OCI-LY1 (cell line): ENCODE measurements at regions not wholly inside any gene's neighbourhood (a gene's known extent, or its start where the extent isn't known, plus 50 kb on each side); places are given as distances from the start of the nearest gene placed in this dataset.
"Not testable (repeated sequence)": the region's sequence is repeated elsewhere in the genome, so short reads cannot be mapped to it uniquely, and the experiment has no call there.

Experiments used
- H2AFZ ChIP-seq: fragments of 200-600 bp; sonication (generic), shearing (Covaris generic); 2 replicates; pipeline ENCODE4 v1.6.0; 2014; ENCODE audit warnings: antibody characterized with exemption, mild to moderate bottlenecking, low read length
- H3F3A ChIP-seq: fragments of 200-600 bp; sonication (generic), shearing (Covaris generic); 2 replicates; pipeline ENCODE4 v1.6.0; 2014; ENCODE audit warnings: mild to moderate bottlenecking, antibody characterized with exemption, low read length, moderate library complexity; ENCODE audit not compliant: insufficient read depth
- H3K27ac ChIP-seq: fragments of 200-600 bp; sonication (generic); 2 replicates; pipeline ENCODE4 v1.5.1; 2014; ENCODE audit warnings: low read length, mixed run types, mild to moderate bottlenecking, low read depth; ENCODE audit not compliant: poor library complexity, severe bottlenecking
- H3K27me3 ChIP-seq: fragments of 200-600 bp; sonication (generic); 2 replicates; pipeline ENCODE4 v1.6.0; 2014; ENCODE audit warnings: antibody characterized with exemption, mild to moderate bottlenecking, low read length, moderate library complexity; ENCODE audit not compliant: insufficient read depth
- H3K36me3 ChIP-seq: fragments of 200-600 bp; sonication (generic); 2 replicates; pipeline ENCODE4 v1.6.1; 2014; ENCODE audit warnings: mild to moderate bottlenecking, antibody characterized with exemption, low read length, moderate library complexity, mixed read lengths; ENCODE audit not compliant: insufficient read depth
- H3K4me1 ChIP-seq: fragments of 200-600 bp; sonication (generic); 2 replicates; pipeline ENCODE4 v1.5.1; 2014; ENCODE audit warnings: mild to moderate bottlenecking, low read length, moderate library complexity; ENCODE audit not compliant: insufficient read depth, severe bottlenecking
- H3K4me2 ChIP-seq: fragments of 200-600 bp; sonication (generic), shearing (Covaris generic); 2 replicates; pipeline ENCODE4 v1.6.1; 2014; ENCODE audit warnings: low read length
- H3K4me3 ChIP-seq: fragments of 200-600 bp; sonication (generic); 2 replicates; pipeline ENCODE4 v1.5.1; 2014; ENCODE audit warnings: low read length, low read depth, mild to moderate bottlenecking, mixed read lengths; ENCODE audit not compliant: poor library complexity, severe bottlenecking
- H3K79me2 ChIP-seq: fragments of 200-600 bp; shearing (Covaris generic); 2 replicates; pipeline ENCODE4 v1.6.1; 2016; ENCODE audit warnings: mixed run types, low read length, mixed read lengths; ENCODE audit not compliant: insufficient read depth
- H3K9ac ChIP-seq: fragments of 200-600 bp; sonication (generic), shearing (Covaris generic); 2 replicates; pipeline ENCODE4 v1.6.1; 2014; ENCODE audit warnings: mild to moderate bottlenecking, low read length, mixed read lengths
- H3K9me2 ChIP-seq: fragments of 200-600 bp; sonication (generic), shearing (Covaris generic); 2 replicates; pipeline ENCODE4 v1.6.1; 2014; ENCODE audit warnings: low read depth, mild to moderate bottlenecking, low read length, mixed read lengths
- H3K9me3 ChIP-seq: fragments of 200-600 bp; shearing (Covaris generic); 2 replicates; pipeline ENCODE4 v1.6.1; 2014; ENCODE audit warnings: low read length, mixed read lengths
- H4K20me1 ChIP-seq: fragments of 200-600 bp; sonication (generic), shearing (Covaris generic); 2 replicates; pipeline ENCODE4 v1.6.0; 2016; ENCODE audit warnings: mild to moderate bottlenecking, low read length; ENCODE audit not compliant: insufficient read depth
- EZH2 ChIP-seq: fragments of 200-600 bp; sonication (generic), shearing (Covaris generic); IDR thresholded peaks from 2 replicates; pipeline ENCODE4 v1.8.0; 2017; ENCODE audit warnings: borderline replicate concordance, mixed run types, mild to moderate bottlenecking, antibody characterized with exemption, low read length, moderate library complexity, mixed read lengths
- TF ChIP-seq, protein P1 (sequence below): fragments of 200-600 bp; sonication (generic), shearing (Covaris generic); IDR thresholded peaks from 2 replicates; pipeline ENCODE4 v1.5.1; 2017; ENCODE audit warnings: mild to moderate bottlenecking, antibody characterized with exemption, low read length, moderate library complexity, mixed read lengths

DNA sequence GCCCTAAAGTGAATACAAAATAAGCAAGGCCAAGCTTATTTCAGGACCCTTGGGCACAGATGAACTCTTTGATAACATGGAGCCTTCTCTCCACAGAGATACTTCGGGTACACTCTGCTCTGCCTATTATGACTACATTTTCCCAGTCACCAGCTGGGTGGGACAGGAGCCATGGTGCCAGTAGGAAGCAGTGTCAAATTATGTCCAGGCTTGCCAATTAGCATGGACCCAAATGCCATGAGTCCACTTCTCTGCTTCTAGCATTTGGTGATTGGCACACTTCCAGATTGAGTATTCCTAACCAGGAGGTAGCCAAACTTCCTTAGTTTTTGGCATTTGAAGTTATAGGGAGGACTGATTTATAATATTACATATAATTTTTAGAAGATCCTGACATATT lies 513.8 kb upstream of the HTR1E start:
- Histone ChIP-seq H3K27me3 (no peaks in the 10 kb centered on the region), H3K4me2 (no peak overlapping the region), H3K4me3 (no peak overlapping the region), H3F3A (no peaks in the 10 kb centered on the region), H3K36me3 (no peaks in the 10 kb centered on the region), H3K4me1 (no peaks in the 10 kb centered on the region), H2AFZ (no peak overlapping the region), H3K9me3 (no peaks in the 10 kb centered on the region), H3K9me2 (no peaks in the 10 kb centered on the region), H3K79me2 (no peaks in the 10 kb centered on the region), H3K27ac (no peak overlapping the region), H4K20me1 (no peaks in the 10 kb centered on the region), H3K9ac (no peak overlapping the region)
- TF ChIP-seq EZH2: no peak
- TF ChIP-seq, protein P1, sequence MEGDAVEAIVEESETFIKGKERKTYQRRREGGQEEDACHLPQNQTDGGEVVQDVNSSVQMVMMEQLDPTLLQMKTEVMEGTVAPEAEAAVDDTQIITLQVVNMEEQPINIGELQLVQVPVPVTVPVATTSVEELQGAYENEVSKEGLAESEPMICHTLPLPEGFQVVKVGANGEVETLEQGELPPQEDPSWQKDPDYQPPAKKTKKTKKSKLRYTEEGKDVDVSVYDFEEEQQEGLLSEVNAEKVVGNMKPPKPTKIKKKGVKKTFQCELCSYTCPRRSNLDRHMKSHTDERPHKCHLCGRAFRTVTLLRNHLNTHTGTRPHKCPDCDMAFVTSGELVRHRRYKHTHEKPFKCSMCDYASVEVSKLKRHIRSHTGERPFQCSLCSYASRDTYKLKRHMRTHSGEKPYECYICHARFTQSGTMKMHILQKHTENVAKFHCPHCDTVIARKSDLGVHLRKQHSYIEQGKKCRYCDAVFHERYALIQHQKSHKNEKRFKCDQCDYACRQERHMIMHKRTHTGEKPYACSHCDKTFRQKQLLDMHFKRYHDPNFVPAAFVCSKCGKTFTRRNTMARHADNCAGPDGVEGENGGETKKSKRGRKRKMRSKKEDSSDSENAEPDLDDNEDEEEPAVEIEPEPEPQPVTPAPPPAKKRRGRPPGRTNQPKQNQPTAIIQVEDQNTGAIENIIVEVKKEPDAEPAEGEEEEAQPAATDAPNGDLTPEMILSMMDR: no peak

DNA sequence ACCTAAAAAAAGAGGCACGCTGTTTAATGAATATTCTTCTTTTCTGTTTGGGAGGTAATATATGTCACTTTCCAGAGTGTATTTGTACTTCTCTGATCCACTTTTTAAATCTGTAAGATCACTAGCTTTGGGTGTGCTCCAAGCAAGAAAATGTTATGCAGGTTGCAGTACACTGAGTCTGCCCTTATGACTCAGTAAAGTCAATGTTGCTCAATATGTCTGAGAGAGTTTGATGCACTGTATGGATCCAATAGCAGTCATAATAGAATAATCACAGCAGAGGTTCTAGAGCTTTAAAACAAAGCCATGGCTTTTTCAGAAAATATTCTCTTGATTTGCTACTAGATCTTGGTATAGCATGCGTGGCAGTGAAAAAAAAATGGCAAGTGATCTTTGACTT lies 525.3 kb upstream of the HTR1E start:
- Histone ChIP-seq H3K9ac (no peak overlapping the region), H3K4me1 (no peaks in the 10 kb centered on the region), H3K27me3 (no peaks in the 10 kb centered on the region), H3K4me2 (no peak overlapping the region), H3F3A (no peaks in the 10 kb centered on the region), H3K79me2 (no peaks in the 10 kb centered on the region), H3K36me3 (no peaks in the 10 kb centered on the region), H3K9me2 (no peaks in the 10 kb centered on the region), H3K4me3 (no peak overlapping the region), H3K27ac (no peak overlapping the region), H4K20me1 (no peaks in the 10 kb centered on the region), H3K9me3 (no peaks in the 10 kb centered on the region), H2AFZ (no peak overlapping the region)
- TF ChIP-seq, protein P1: no peak
- TF ChIP-seq EZH2: no peak

DNA sequence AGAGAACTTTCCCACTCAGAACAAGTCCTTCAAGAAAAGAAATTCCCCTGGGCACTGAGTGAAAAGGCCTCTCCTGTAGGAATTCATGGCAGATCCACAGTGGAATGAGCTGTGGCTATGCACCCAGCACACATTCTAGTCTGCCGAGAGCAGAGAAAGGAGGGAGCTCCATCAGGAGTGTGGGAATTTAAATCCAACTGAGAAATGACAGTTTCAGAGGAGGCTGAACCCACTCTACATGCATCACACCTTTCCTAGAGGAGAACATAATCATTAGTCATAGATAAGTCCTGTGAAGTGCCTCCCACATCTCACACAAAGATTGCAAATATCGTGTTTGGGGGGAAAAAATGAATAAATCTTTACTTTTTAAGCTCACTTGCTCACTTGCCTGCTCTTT lies 530.2 kb upstream of the HTR1E start:
- no peaks in the 10 kb centered on the region for H3K4me1 ChIP-seq
- H3K36me3 ChIP-seq: no peaks in the 10 kb centered on the region
- no peak overlapping the region for H3K4me2 ChIP-seq
- no peak overlapping the region for H3K4me3 ChIP-seq
- no peak overlapping the region for H3K27ac ChIP-seq
- H3K9ac ChIP-seq: no peak overlapping the region
- no peak overlapping the region for H2AFZ ChIP-seq
- no peaks in the 10 kb centered on the region for H3K27me3 ChIP-seq
- no peaks in the 10 kb centered on the region for H3K9me2 ChIP-seq
- no peaks in the 10 kb centered on the region for H3K9me3 ChIP-seq
- H3F3A ChIP-seq: no peaks in the 10 kb centered on the region
- no peaks in the 10 kb centered on the region for H3K79me2 ChIP-seq
- no peak for TF ChIP-seq EZH2
- TF ChIP-seq, protein P1: no peak
- H4K20me1 ChIP-seq: no peaks in the 10 kb centered on the region

DNA sequence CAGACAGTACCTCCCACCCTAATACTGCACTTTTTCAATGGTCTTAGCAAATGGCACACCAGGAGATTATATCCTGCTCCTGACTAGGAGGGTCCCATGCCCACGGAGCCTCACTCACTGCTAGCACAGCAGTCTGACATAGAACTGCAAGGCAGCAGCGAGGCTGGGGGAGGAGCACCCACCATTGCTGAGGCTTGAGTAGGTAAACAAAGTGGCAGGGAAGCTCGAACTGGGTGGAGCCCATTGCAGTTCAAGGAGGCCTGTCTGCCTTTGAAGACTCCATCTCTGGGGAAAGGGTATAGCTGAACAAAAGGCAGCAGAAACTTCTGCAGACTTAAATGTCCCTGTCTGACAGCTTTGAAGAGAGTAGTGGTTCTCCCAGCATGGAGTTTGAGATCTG lies 544.5 kb upstream of the HTR1E start:
- H2AFZ ChIP-seq, H3K4me3 ChIP-seq, H4K20me1 ChIP-seq, H3K9me3 ChIP-seq, H3K4me2 ChIP-seq, H3F3A ChIP-seq, H3K4me1 ChIP-seq, H3K79me2 ChIP-seq, H3K27ac ChIP-seq, H3K36me3 ChIP-seq, H3K9ac ChIP-seq, H3K9me2 ChIP-seq, H3K27me3 ChIP-seq: not testable (repeated sequence)
